GM12878 (cell line): ENCODE measurements at regions not wholly inside any gene's neighbourhood (a gene's known extent, or its start where the extent isn't known, plus 50 kb on each side); places are given as distances from the start of the nearest gene placed in this dataset.

Experiments
- ATAC-seq: fragments of 200-7000 bp; cut with Tn5 transposase; 3 replicates; pipeline ENCODE4 v1.9.1; 2020; ENCODE audit warnings: mild to moderate bottlenecking, moderate library complexity
- BruUV-seq: library from RNA; stranded (reverse); fragments of 400-500 nt; replicated peaks from 2 replicates; lab custom pipeline; 2021; lab: Mats Ljungman, UMichigan
- CTCF ChIA-PET: fragments of 300-600 bp; sonication (Branson Sonifier 250); formaldehyde crosslinking; extraction: SDS; loops from one replicate; lab custom pipeline; 2021; ENCODE audit warnings: inconsistent platforms; lab: Yijun Ruan, JAX
- POLR2A ChIA-PET: fragments of 350-600 bp; formaldehyde crosslinking; extraction: SDS; loops from one replicate; lab custom pipeline; 2021; ENCODE audit warnings: inconsistent platforms; lab: Charles Lee
- RAD21 ChIA-PET: fragments of 300-600 bp; sonication (Branson Sonifier 250); formaldehyde crosslinking; loops from one replicate; lab custom pipeline; 2023; ENCODE audit warnings: antibody characterized with exemption; ENCODE audit not compliant: unreplicated experiment; lab: Charles Lee
- SMC1A ChIA-PET: fragments of 300-600 bp; sonication (Branson Sonifier 250); formaldehyde crosslinking; loops from one replicate; lab custom pipeline; 2023; ENCODE audit not compliant: unreplicated experiment, uncharacterized antibody; lab: Charles Lee
- DNase-seq: peaks from one replicate; pipeline ENCODE4 v3.0.0-alpha.2; 2011; ENCODE audit warnings: low read depth, low spot score
- FAIRE-seq: peaks from 3 replicates; lab custom pipeline; 2011; peaks lifted over from hg19 to GRCh38; lab: Jason Lieb, UNC
- H2AFZ ChIP-seq: 2 replicates; pipeline ENCODE4 v1.6.0; 2011; ENCODE audit warnings: low read depth, low read length, control low read depth; ENCODE audit not compliant: control insufficient read depth
- H3K27ac ChIP-seq: 2 replicates; pipeline ENCODE4 v1.5.1; 2011; ENCODE audit warnings: control low read depth; ENCODE audit not compliant: control insufficient read depth, insufficient read depth
- H3K27me3 ChIP-seq, 2 experiments: replicated peaks in 1 of 2; 2 replicates each; pipeline versions ENCODE4 v1.6.0 to v1.6.1; 2011; ENCODE audit warnings: low read length in 1 of 2; ENCODE audit not compliant: control insufficient read depth in 2 of 2, insufficient read depth in 2 of 2
- H3K36me3 ChIP-seq, 2 experiments: 2 replicates each; pipeline ENCODE4 v1.5.1; 2011; ENCODE audit warnings: low read length in 1 of 2; ENCODE audit not compliant: control insufficient read depth in 2 of 2, insufficient read depth in 2 of 2
- H3K4me1 ChIP-seq: 2 replicates; pipeline ENCODE4 v1.6.1; 2011; ENCODE audit warnings: mild to moderate bottlenecking, low read length, moderate library complexity, mixed read lengths; ENCODE audit not compliant: control insufficient read depth, insufficient read depth
- H3K4me2 ChIP-seq: 2 replicates; pipeline ENCODE4 v1.6.0; 2011; ENCODE audit warnings: control low read depth; ENCODE audit not compliant: control insufficient read depth, insufficient read depth
- H3K4me3 ChIP-seq: fragments of 200-600 bp; sonication (generic); 2 replicates; pipeline ENCODE4 v1.5.1; 2016
- H3K79me2 ChIP-seq: 2 replicates; pipeline ENCODE4 v1.6.0; 2011; ENCODE audit warnings: low read length; ENCODE audit not compliant: control insufficient read depth, insufficient read depth
- H3K9ac ChIP-seq: 2 replicates; pipeline ENCODE4 v1.8.0; 2011; ENCODE audit warnings: low read length, control low read depth, mixed read lengths; ENCODE audit not compliant: control insufficient read depth, insufficient read depth
- H3K9me3 ChIP-seq: replicated peaks from 3 replicates; pipeline ENCODE4 v1.5.1; 2011; ENCODE audit warnings: mild to moderate bottlenecking, low read length; ENCODE audit not compliant: control insufficient read depth, insufficient read depth
- H4K20me1 ChIP-seq: 2 replicates; pipeline ENCODE4 v1.6.0; 2011; ENCODE audit not compliant: control insufficient read depth, insufficient read depth
- BCL3 ChIP-seq: IDR thresholded peaks from 2 replicates; pipeline ENCODE4 v1.6.1; 2011; ENCODE audit warnings: borderline replicate concordance, low read depth, mild to moderate bottlenecking, moderate library complexity, low read length; ENCODE audit not compliant: insufficient read depth, poor library complexity, severe bottlenecking
- BHLHE40 ChIP-seq, 2 experiments: fragments of 450-650 bp in 1 of 2; IDR thresholded peaks; 2 replicates each; pipeline ENCODE4 v1.6.1; 2011 to 2017; ENCODE audit warnings: low read depth in 2 of 2, borderline replicate concordance in 1 of 2, improper control_type of control experiment in 1 of 2, low read length in 1 of 2, mild to moderate bottlenecking in 1 of 2
- CHD4 ChIP-seq: fragments of 200-600 bp; sonication (generic); IDR thresholded peaks from 2 replicates; pipeline ENCODE4 v1.6.1; 2016; ENCODE audit warnings: mild to moderate bottlenecking
- CREB1 ChIP-seq: IDR thresholded peaks from 2 replicates; pipeline ENCODE4 v1.6.1; 2012; ENCODE audit warnings: low read depth, mild to moderate bottlenecking, inconsistent platforms
- IRF4 ChIP-seq: IDR thresholded peaks from 2 replicates; pipeline ENCODE4 v1.6.1; 2011; ENCODE audit warnings: low read depth, low read length
- NR2F1 ChIP-seq: fragments of 450-650 bp; conservative IDR thresholded peaks from 2 replicates; pipeline ENCODE4 v1.6.1; 2017; ENCODE audit warnings: mild to moderate bottlenecking
- PAX8 ChIP-seq: fragments of 450-650 bp; IDR thresholded peaks from 2 replicates; pipeline ENCODE4 v1.6.1; 2017; ENCODE audit warnings: mild to moderate bottlenecking, moderate library complexity
- RELA ChIP-seq: fragments of 450-650 bp; IDR thresholded peaks from 2 replicates; pipeline ENCODE4 v1.8.0; 2014; ENCODE audit warnings: borderline replicate concordance; ENCODE audit not compliant: partially characterized antibody
- TCF12 ChIP-seq: IDR thresholded peaks from 2 replicates; pipeline ENCODE4 v1.6.1; 2011; ENCODE audit warnings: low read depth, mild to moderate bottlenecking, low read length
- ZNF687 ChIP-seq: fragments of 450-650 bp; IDR thresholded peaks from 2 replicates; pipeline ENCODE4 v1.6.1; 2017; ENCODE audit warnings: mild to moderate bottlenecking, moderate library complexity
- ZZZ3 ChIP-seq: IDR thresholded peaks from 2 replicates; pipeline ENCODE4 v1.6.1; 2011; ENCODE audit warnings: low read depth; ENCODE audit not compliant: control insufficient read depth, insufficient read length
- WGBS: methylation state at CpG from one replicate; pipeline ENCODE4 v1.1.6; 2016; ENCODE audit warnings: low lambda C conversion rate; ENCODE audit not compliant: insufficient replicate concordance, insufficient coverage; ENCODE audit errors: missing lambda C conversion rate; 5-methylcytosine and 5-hydroxymethylcytosine counted together
- in situ Hi-C: fragments of 300-500 bp; cut with MboI; formaldehyde crosslinking; loops from 9 replicates; pipeline ENCODE4 v1.14.3; 2018; ENCODE audit warnings: mixed read lengths
- intact Hi-C: fragments of 100-400 bp; cut with micrococcal nuclease; formaldehyde crosslinking; loops from one replicate; pipeline ENCODE4 v1.14.2; 2022; ENCODE audit not compliant: unreplicated experiment
- TF ChIP-seq, protein P1 (sequence below): fragments of 450-650 bp; IDR thresholded peaks from 2 replicates; pipeline ENCODE4 v1.6.1; 2016; ENCODE audit warnings: mild to moderate bottlenecking, moderate library complexity, borderline replicate concordance

DNA sequence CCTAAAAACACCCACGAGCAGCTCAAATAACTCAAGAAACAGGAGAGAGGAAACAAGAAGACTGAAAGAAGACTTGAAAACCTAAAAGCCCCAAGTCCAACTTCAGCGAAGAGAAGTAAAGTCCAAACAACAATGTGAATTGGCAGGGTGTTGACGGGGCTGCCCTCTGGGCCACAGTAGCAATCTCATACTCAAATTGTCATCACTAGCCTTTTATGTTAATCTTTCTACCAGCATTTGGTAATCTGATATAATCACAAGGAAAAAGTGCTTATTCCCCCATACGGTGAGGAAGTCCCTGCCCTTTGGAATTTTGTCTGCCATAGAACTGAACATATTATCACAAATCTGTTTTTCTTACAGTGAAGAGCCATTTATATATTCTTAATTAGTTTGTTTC is 51.5 kb upstream of the IFNE start (continued):
- TF ChIP-seq, protein P1, sequence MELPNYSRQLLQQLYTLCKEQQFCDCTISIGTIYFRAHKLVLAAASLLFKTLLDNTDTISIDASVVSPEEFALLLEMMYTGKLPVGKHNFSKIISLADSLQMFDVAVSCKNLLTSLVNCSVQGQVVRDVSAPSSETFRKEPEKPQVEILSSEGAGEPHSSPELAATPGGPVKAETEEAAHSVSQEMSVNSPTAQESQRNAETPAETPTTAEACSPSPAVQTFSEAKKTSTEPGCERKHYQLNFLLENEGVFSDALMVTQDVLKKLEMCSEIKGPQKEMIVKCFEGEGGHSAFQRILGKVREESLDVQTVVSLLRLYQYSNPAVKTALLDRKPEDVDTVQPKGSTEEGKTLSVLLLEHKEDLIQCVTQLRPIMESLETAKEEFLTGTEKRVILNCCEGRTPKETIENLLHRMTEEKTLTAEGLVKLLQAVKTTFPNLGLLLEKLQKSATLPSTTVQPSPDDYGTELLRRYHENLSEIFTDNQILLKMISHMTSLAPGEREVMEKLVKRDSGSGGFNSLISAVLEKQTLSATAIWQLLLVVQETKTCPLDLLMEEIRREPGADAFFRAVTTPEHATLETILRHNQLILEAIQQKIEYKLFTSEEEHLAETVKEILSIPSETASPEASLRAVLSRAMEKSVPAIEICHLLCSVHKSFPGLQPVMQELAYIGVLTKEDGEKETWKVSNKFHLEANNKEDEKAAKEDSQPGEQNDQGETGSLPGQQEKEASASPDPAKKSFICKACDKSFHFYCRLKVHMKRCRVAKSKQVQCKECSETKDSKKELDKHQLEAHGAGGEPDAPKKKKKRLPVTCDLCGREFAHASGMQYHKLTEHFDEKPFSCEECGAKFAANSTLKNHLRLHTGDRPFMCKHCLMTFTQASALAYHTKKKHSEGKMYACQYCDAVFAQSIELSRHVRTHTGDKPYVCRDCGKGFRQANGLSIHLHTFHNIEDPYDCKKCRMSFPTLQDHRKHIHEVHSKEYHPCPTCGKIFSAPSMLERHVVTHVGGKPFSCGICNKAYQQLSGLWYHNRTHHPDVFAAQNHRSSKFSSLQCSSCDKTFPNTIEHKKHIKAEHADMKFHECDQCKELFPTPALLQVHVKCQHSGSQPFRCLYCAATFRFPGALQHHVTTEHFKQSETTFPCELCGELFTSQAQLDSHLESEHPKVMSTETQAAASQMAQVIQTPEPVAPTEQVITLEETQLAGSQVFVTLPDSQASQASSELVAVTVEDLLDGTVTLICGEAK, result no peak
- TF ChIP-seq CHD4 (no peak), BCL3 (no peak), CREB1 (no peak), RELA (no peak)

DNA sequence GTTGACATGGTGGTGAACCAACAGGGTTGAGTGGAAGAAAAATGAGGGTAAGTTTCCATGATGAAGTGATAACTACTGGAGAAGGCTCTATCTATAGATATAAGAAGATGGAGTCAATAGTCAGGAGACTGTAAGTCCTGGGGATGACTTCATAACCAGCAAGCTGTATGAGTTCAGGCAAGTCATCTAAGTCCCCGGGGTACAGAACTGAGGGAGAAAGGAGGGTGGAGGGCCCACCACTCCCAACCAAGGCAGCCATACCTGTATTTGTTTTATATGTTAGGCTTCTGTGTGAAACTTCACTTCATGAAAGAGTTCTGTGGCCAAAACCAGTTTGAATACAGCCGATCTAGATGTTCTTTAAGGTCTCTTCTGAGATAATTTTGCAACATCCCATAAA is 53.3 kb upstream of the IFNE start:
- no TSS peak for BruUV-seq
- no peaks in the 10 kb centered on the region for H3K9me3 ChIP-seq
- SMC1A ChIA-PET, result no interaction called here
- intact Hi-C loops, result no loop called here
- no peak overlapping the region for H3K4me3 ChIP-seq
- DNase-seq (no peak), ATAC-seq (no peak)
- H3K36me3 ChIP-seq, result no peaks in the 10 kb centered on the region
- 38% methylated on average over 2 of the region's 2 CpGs for WGBS
- no peak overlapping the region for H2AFZ ChIP-seq
- H3K79me2 ChIP-seq, result no peaks in the 10 kb centered on the region
- POLR2A ChIA-PET, result no interaction called here
- CTCF ChIA-PET, result no interaction called here
- H3K4me2 ChIP-seq, result no peak overlapping the region
- no peak overlapping the region for H3K9ac ChIP-seq
- no peaks in the 10 kb centered on the region for H3K4me1 ChIP-seq
- no peak for TF ChIP-seq IRF4
- no peak for TF ChIP-seq ZNF687
- TF ChIP-seq ZZZ3, result no peak
- TF ChIP-seq TCF12, result no peak
- TF ChIP-seq NR2F1, result no peak
- no peak for TF ChIP-seq PAX8
- no peak for TF ChIP-seq BHLHE40 (IDR thresholded peaks at IDR 0.05; ENCODE audit: borderline replicate concordance in 1 of 2, low read depth in 2 of 2, low read length in 1 of 2)
- TF ChIP-seq, all 136 proteins: peak for 0
- Histone ChIP-seq H4K20me1 (no peaks in the 10 kb centered on the region), H3K27ac (no peak overlapping the region), H3K27me3 (no peaks in the 10 kb centered on the region)
- RAD21 ChIA-PET, result no interaction called here
- no peak for FAIRE-seq
- in situ Hi-C loops, result no loop called here
